H1 (cell line): ENCODE measurements at regions not wholly inside any gene's neighbourhood (a gene's known extent, or its start where the extent isn't known, plus 50 kb on each side); places are given as distances from the start of the nearest gene placed in this dataset.

ENCODE experiments used
- CTCF ChIA-PET: fragments of 300-600 bp; sonication (Branson Sonifier 250); formaldehyde crosslinking; loops from one replicate; lab custom pipeline; 2021; ENCODE audit not compliant: partially characterized antibody; lab: Charles Lee
- POLR2A ChIA-PET: fragments of 300-600 bp; sonication (Branson Sonifier 250); formaldehyde crosslinking; loops from one replicate; lab custom pipeline; 2021; ENCODE audit warnings: inconsistent platforms; ENCODE audit not compliant: partially characterized antibody; lab: Charles Lee
- DNase-seq, 2 experiments: peaks; one replicate each; pipeline versions ENCODE4 v3.0.0 to v3.0.0-alpha.2; 2010 to 2022; ENCODE audit warnings: low spot score in 2 of 2, low read depth in 1 of 2, mixed read lengths in 1 of 2
- FAIRE-seq: peaks from 2 replicates; lab custom pipeline; 2011; peaks lifted over from hg19 to GRCh38; lab: Jason Lieb, UNC
- H2AFZ ChIP-seq: 2 replicates; pipeline ENCODE4 v1.8.1; 2012; ENCODE audit warnings: low read length, inconsistent platforms
- H2AK5ac ChIP-seq: 2 replicates; pipeline ENCODE4 v1.6.1; 2013; ENCODE audit warnings: low read depth, low read length
- H2BK120ac ChIP-seq: replicated peaks from 2 replicates; pipeline ENCODE3; 2013; ENCODE audit warnings: low read depth, low read length, inconsistent platforms
- H2BK12ac ChIP-seq: 2 replicates; pipeline ENCODE4 v1.6.1; 2013; ENCODE audit warnings: low read depth, low read length
- H2BK15ac ChIP-seq: 2 replicates; pipeline ENCODE4 v1.6.1; 2013; ENCODE audit warnings: low read length
- H2BK20ac ChIP-seq: 2 replicates; pipeline ENCODE4 v1.6.1; 2013; ENCODE audit warnings: low read length
- H2BK5ac ChIP-seq: 2 replicates; pipeline ENCODE4 v1.6.1; 2013; ENCODE audit warnings: low read depth, low read length
- H3K14ac ChIP-seq: 2 replicates; pipeline ENCODE4 v1.6.1; 2013; ENCODE audit warnings: inconsistent platforms; ENCODE audit not compliant: insufficient read length
- H3K18ac ChIP-seq: 2 replicates; pipeline ENCODE4 v1.6.1; 2013; ENCODE audit warnings: low read length; ENCODE audit errors: extremely low read depth
- H3K23ac ChIP-seq: 2 replicates; pipeline ENCODE4 v1.6.1; 2013; ENCODE audit warnings: inconsistent platforms; ENCODE audit not compliant: insufficient read length
- H3K23me2 ChIP-seq: 2 replicates; pipeline ENCODE4 v1.6.1; 2013; ENCODE audit warnings: low read depth, low read length
- H3K27ac ChIP-seq: 2 replicates; pipeline ENCODE4 v1.6.1; 2011; ENCODE audit warnings: low read depth, low read length, inconsistent platforms
- H3K27me3 ChIP-seq, 4 experiments: replicated peaks in 1 of 4; 1 replicate in 1 of 4; 2 replicates in 3 of 4; pipeline versions ENCODE4 v1.6.1 to v1.8.1; 2011 to 2013; ENCODE audit warnings: low read length in 3 of 4, mild to moderate bottlenecking in 3 of 4, inconsistent platforms in 2 of 4, mixed read lengths in 2 of 4, moderate library complexity in 1 of 4; ENCODE audit not compliant: control insufficient read depth in 3 of 4, insufficient read depth in 3 of 4; ENCODE audit errors: extremely low read depth in 1 of 4
- H3K36me3 ChIP-seq, 4 experiments: 2 replicates each; pipeline versions ENCODE4 v1.6.1 to v1.8.1; 2011 to 2013; ENCODE audit warnings: mild to moderate bottlenecking in 4 of 4, low read length in 3 of 4, moderate library complexity in 2 of 4, control low read depth in 1 of 4, inconsistent platforms in 1 of 4; ENCODE audit not compliant: insufficient read depth in 4 of 4, control insufficient read depth in 2 of 4
- H3K4ac ChIP-seq: replicated peaks from 2 replicates; pipeline ENCODE3; 2013; ENCODE audit warnings: low read length, low read depth, mixed read lengths, inconsistent platforms; ENCODE audit not compliant: insufficient read length
- H3K4me1 ChIP-seq, 4 experiments: replicated peaks in 1 of 4; 1 replicate in 1 of 4; 2 replicates in 3 of 4; pipeline versions ENCODE4 v1.6.1 to v1.8.1; 2011 to 2013; ENCODE audit warnings: low read length in 3 of 4, inconsistent platforms in 2 of 4, mixed read lengths in 1 of 4; ENCODE audit not compliant: insufficient read depth in 4 of 4, control insufficient read depth in 3 of 4
- H3K4me2 ChIP-seq, 2 experiments: 2 replicates each; pipeline versions ENCODE4 v1.6.1 to v1.8.1; 2011 to 2013; ENCODE audit warnings: low read depth in 2 of 2, low read length in 2 of 2, control low read depth in 1 of 2, inconsistent platforms in 1 of 2, mild to moderate bottlenecking in 1 of 2; ENCODE audit not compliant: insufficient read depth in 1 of 2
- H3K4me3 ChIP-seq, 4 experiments: fragments of 200-600, 300-600 bp in 1 of 4; sonication (generic), shearing (Covaris generic), sonication (Bioruptor Twin) in 1 of 4; 2 replicates each; pipeline versions ENCODE4 v1.5.1 to v1.8.1; 2011 to 2016; ENCODE audit warnings: low read length in 4 of 4, low read depth in 3 of 4, control low read depth in 2 of 4, inconsistent platforms in 2 of 4, mild to moderate bottlenecking in 2 of 4, mixed read lengths in 1 of 4, moderate library complexity in 1 of 4; ENCODE audit not compliant: insufficient read depth in 2 of 4; ENCODE audit errors: extremely low read depth in 1 of 4
- H3K56ac ChIP-seq: replicated peaks from 2 replicates; pipeline ENCODE3; 2013; ENCODE audit warnings: low read depth, mild to moderate bottlenecking, mixed read lengths, low read length, inconsistent platforms; ENCODE audit not compliant: insufficient read length
- H3K79me1 ChIP-seq: 2 replicates; pipeline ENCODE4 v1.6.1; 2013; ENCODE audit warnings: low read depth, low read length, control low read depth
- H3K79me2 ChIP-seq, 2 experiments: 2 replicates each; pipeline versions ENCODE4 v1.6.1 to v1.8.1; 2012 to 2013; ENCODE audit warnings: low read length in 2 of 2, mild to moderate bottlenecking in 2 of 2, inconsistent platforms in 1 of 2; ENCODE audit not compliant: insufficient read depth in 2 of 2, control insufficient read depth in 1 of 2
- H3K9ac ChIP-seq, 4 experiments: replicated peaks in 1 of 4; 1 replicate in 1 of 4; 2 replicates in 3 of 4; pipeline versions ENCODE4 v1.6.1 to v1.8.1; 2011 to 2013; ENCODE audit warnings: low read depth in 3 of 4, low read length in 3 of 4, control low read depth in 2 of 4, mild to moderate bottlenecking in 2 of 4, moderate library complexity in 2 of 4, inconsistent platforms in 1 of 4; ENCODE audit errors: extremely low read depth in 1 of 4
- H3K9me3 ChIP-seq, 2 experiments: 2 replicates each; pipeline versions ENCODE4 v1.6.1 to v1.8.1; 2012 to 2013; ENCODE audit warnings: mild to moderate bottlenecking in 2 of 2, moderate library complexity in 2 of 2, control low read depth in 1 of 2, inconsistent platforms in 1 of 2, low read depth in 1 of 2, low read length in 1 of 2, mixed read lengths in 1 of 2; ENCODE audit not compliant: insufficient read depth in 2 of 2
- H4K20me1 ChIP-seq, 2 experiments: replicated peaks in 1 of 2; 2 replicates each; pipeline versions ENCODE3 to v1.8.1; 2011 to 2013; ENCODE audit warnings: inconsistent platforms in 2 of 2, low read length in 2 of 2, mild to moderate bottlenecking in 1 of 2; ENCODE audit not compliant: insufficient read depth in 2 of 2, control insufficient read depth in 1 of 2
- H4K5ac ChIP-seq: 2 replicates; pipeline ENCODE4 v1.6.1; 2013; ENCODE audit warnings: low read length, low read depth, mixed read lengths, inconsistent platforms; ENCODE audit not compliant: insufficient read length
- H4K8ac ChIP-seq: 2 replicates; pipeline ENCODE4 v1.8.0; 2013; ENCODE audit warnings: mild to moderate bottlenecking, moderate library complexity, low read length, inconsistent platforms; ENCODE audit not compliant: insufficient read depth; ENCODE audit errors: extremely low read depth
- H4K91ac ChIP-seq: replicated peaks from 2 replicates; pipeline ENCODE3; 2013; ENCODE audit warnings: low read length, mixed read lengths, inconsistent platforms; ENCODE audit not compliant: insufficient read length
- CBX8 ChIP-seq: fragments of 300-800, 300-1000 bp; sonication (generic); IDR thresholded peaks from 2 replicates; pipeline ENCODE4 v1.7.1; 2016; ENCODE audit warnings: low read depth, low read length, borderline replicate concordance
- EP300 ChIP-seq, 2 experiments: IDR thresholded peaks; 1 replicate in 1 of 2; 2 replicates in 1 of 2; pipeline ENCODE4 v1.6.1; 2011 to 2012; ENCODE audit warnings: low read depth in 2 of 2, low read length in 2 of 2, mild to moderate bottlenecking in 2 of 2, borderline replicate concordance in 1 of 2, inconsistent platforms in 1 of 2, moderate library complexity in 1 of 2
- KDM1A ChIP-seq: fragments of 200-600, 300-600 bp; sonication (generic); IDR thresholded peaks from 2 replicates; pipeline ENCODE4 v1.7.1; 2016; ENCODE audit warnings: mild to moderate bottlenecking, low read length, borderline replicate concordance
- MAFK ChIP-seq: IDR thresholded peaks from 2 replicates; pipeline ENCODE4 v1.6.1; 2012; ENCODE audit warnings: low read depth, mild to moderate bottlenecking, improper control_type of control experiment, low read length
- NANOG ChIP-seq: IDR thresholded peaks from 2 replicates; pipeline ENCODE4 v1.6.1; 2011; ENCODE audit warnings: low read length, low read depth, mild to moderate bottlenecking, inconsistent platforms; ENCODE audit not compliant: insufficient read depth, poor library complexity, severe bottlenecking
- TAF7 ChIP-seq: optimal IDR thresholded peaks from 2 replicates; pipeline ENCODE3; 2011; ENCODE audit warnings: low read depth, mild to moderate bottlenecking, inconsistent platforms, low read length, moderate library complexity, borderline replicate concordance
- WGBS, 2 experiments: shearing (Covaris generic) in 1 of 2; methylation state at CpG; one replicate each; pipeline versions ENCODE4 v1.1.6 to v1.1.7; 2013 to 2015; ENCODE audit warnings: low lambda C conversion rate in 2 of 2, mixed read lengths in 2 of 2, inconsistent platforms in 1 of 2, low coverage in 1 of 2, missing lambda C conversion rate in 1 of 2; ENCODE audit not compliant: insufficient replicate concordance in 2 of 2, insufficient coverage in 1 of 2, insufficient read length in 1 of 2; ENCODE audit errors: extremely low coverage in 1 of 2, missing lambda C conversion rate in 1 of 2; 5-methylcytosine and 5-hydroxymethylcytosine counted together

- CTCF ChIA-PET = interaction anchor here (0.5 kb wide), 1 partner anchor 178 kb away, joined by 4 read pairs; no protein-coding TSS in a partner anchor
- FAIRE-seq = no peak
- no peak for DNase-seq
- TF ChIP-seq NANOG (no peak), TAF7 (no peak), CBX8 (no peak), KDM1A (no peak), MAFK (no peak), EP300 (IDR thresholded peaks at IDR 0.05; ENCODE audit: borderline replicate concordance in 1 of 2, low read depth in 2 of 2, low read length in 2 of 2) (no peak)
These were observed 211.8 kb downstream of the SNAPC1 start for GRCh38 chr14:61973981-61974380.

More at GRCh38 chr14:61973981-61974380, 211.8 kb downstream of the SNAPC1 start:
- H3K27me3 ChIP-seq = no peaks in the 10 kb centered on the region
- H3K9ac ChIP-seq = no peak overlapping the region
- H4K8ac ChIP-seq = no peak overlapping the region
- 100% methylated on average over 5 of the region's 5 CpGs; no CpG with 5 or more reads in 1 of the 2 experiments for WGBS, 2 experiments
- H4K5ac ChIP-seq = no peak overlapping the region
- POLR2A ChIA-PET = no interaction called here
- no peak overlapping the region for H4K91ac ChIP-seq
- no peaks in the 10 kb centered on the region for H3K36me3 ChIP-seq
- H3K23me2 ChIP-seq = no peaks in the 10 kb centered on the region
- no peak overlapping the region for H3K4me2 ChIP-seq
- no peak overlapping the region for H3K14ac ChIP-seq
- H2BK15ac ChIP-seq = no peak overlapping the region
- H3K18ac ChIP-seq = no peak overlapping the region
- H4K20me1 ChIP-seq = no peaks in the 10 kb centered on the region
- H3K4ac ChIP-seq = no peak overlapping the region
- H2AFZ ChIP-seq = no peak overlapping the region
- no peak overlapping the region for H3K4me3 ChIP-seq
- no peak overlapping the region for H2AK5ac ChIP-seq
- no peak overlapping the region for H3K23ac ChIP-seq
- H2BK120ac ChIP-seq = no peak overlapping the region
- no peak overlapping the region for H3K27ac ChIP-seq
- no peaks in the 10 kb centered on the region for H3K79me2 ChIP-seq
- H3K9me3 ChIP-seq = peaks cover 10 to 11% of the 10 kb centered on the region in 2 experiments; a peak in 3 of 4 replicates
- no peak overlapping the region for H2BK12ac ChIP-seq
- no peak overlapping the region for H2BK5ac ChIP-seq
- 0 out of 7 replicates have a peak, but pooled peaks cover 0 to 2% (median 0%) of the 10 kb centered on the region in 4 experiments for H3K4me1 ChIP-seq
- no peak overlapping the region for H2BK20ac ChIP-seq
- H3K79me1 ChIP-seq = no peaks in the 10 kb centered on the region
- no peak overlapping the region for H3K56ac ChIP-seq
